ENCODE measurements at regions not wholly inside any gene's neighbourhood (a gene's known extent, or its start where the extent isn't known, plus 50 kb on each side); places are given as distances from the start of the nearest gene placed in this dataset.

DNA sequence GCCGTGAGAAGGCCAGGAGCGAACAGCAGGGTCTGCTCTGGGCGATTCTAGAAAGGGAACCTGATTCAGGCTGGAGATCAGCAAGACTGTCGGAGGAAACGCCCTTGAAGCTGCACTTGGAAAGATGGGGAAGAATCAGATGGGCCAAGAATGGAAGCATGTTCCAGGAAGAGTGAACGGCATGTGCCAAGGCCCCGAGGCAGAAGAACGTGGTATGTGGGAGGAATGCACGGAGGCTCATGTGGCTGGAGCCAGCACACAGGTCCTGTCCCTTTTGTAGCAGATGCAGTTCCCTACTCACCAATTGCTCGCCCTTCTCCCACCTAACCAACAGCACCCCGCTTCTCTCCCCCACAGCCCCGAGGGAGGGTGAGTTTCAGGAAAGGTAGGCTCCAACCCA, 180.6 kb downstream of the TFAP2C start:
- no peaks in the 10 kb centered on the region for H3K4me1 ChIP-seq (ENCODE audit: control insufficient read depth, insufficient read depth, low read length)
- no peak overlapping the region for H3K9ac ChIP-seq (ENCODE audit: extremely low read depth, low read length, poor library complexity, severe bottlenecking)
- Mint-ChIP-seq H3K4me1 (peaks cover 31% of the 10 kb centered on the region), H3K4me3 (no peak overlapping the region), H3K27ac (no peak overlapping the region), H3K9me3 (peaks cover 6% of the 10 kb centered on the region), H3K27me3 (ENCODE audit: insufficient read depth) (peaks cover 75% of the 10 kb centered on the region), H3K36me3 (ENCODE audit: low read depth) (no peaks in the 10 kb centered on the region)
- H3K27ac ChIP-seq (ENCODE audit: low read depth, low read length): no peak overlapping the region
- no peaks in the 10 kb centered on the region for H3K36me3 ChIP-seq (ENCODE audit: control insufficient read depth, insufficient read depth, low read length)
- no peak for TF ChIP-seq CTCF (conservative IDR thresholded peaks at IDR 0.05)
- peaks cover 10% of the 10 kb centered on the region for H3K9me3 ChIP-seq (ENCODE audit: control insufficient read depth, low read length)
- 94 to 96% methylated on average over 9 to 12 of the region's 12 CpGs for WGBS, 2 experiments (ENCODE audit: insufficient coverage in 1 of 2, insufficient read length in 1 of 2)
- no peak overlapping the region for H3K4me3 ChIP-seq (ENCODE audit: low read length)
- peaks cover 61% of the 10 kb centered on the region for H3K27me3 ChIP-seq (ENCODE audit: control insufficient read depth, insufficient read depth, low read length, poor library complexity, severe bottlenecking)
- no peak for DNase-seq

- Mint-ChIP-seq H3K36me3 (ENCODE audit: low read depth) (no peaks in the 10 kb centered on the region), H3K27me3 (ENCODE audit: insufficient read depth) (peaks cover 76% of the 10 kb centered on the region), H3K9me3 (peaks cover 6% of the 10 kb centered on the region), H3K4me1 (peaks cover 31% of the 10 kb centered on the region), H3K27ac (no peak overlapping the region), H3K4me3 (no peak overlapping the region)
- H3K27ac ChIP-seq (ENCODE audit: low read depth, low read length): no peak overlapping the region
- DNase-seq: no peak
- no peak for TF ChIP-seq CTCF (conservative IDR thresholded peaks at IDR 0.05)
- H3K9ac ChIP-seq (ENCODE audit: extremely low read depth, low read length, poor library complexity, severe bottlenecking): no peak overlapping the region
- H3K9me3 ChIP-seq (ENCODE audit: control insufficient read depth, low read length): peaks cover 10% of the 10 kb centered on the region
- H3K27me3 ChIP-seq (ENCODE audit: control insufficient read depth, insufficient read depth, low read length, poor library complexity, severe bottlenecking): peaks cover 61% of the 10 kb centered on the region
- no peak overlapping the region for H3K4me3 ChIP-seq (ENCODE audit: low read length)
- no peaks in the 10 kb centered on the region for H3K4me1 ChIP-seq (ENCODE audit: control insufficient read depth, insufficient read depth, low read length)
- 88 to 96% methylated on average over 4 to 6 of the region's 6 CpGs for WGBS, 2 experiments (ENCODE audit: insufficient coverage in 1 of 2, insufficient read length in 1 of 2)
- H3K36me3 ChIP-seq (ENCODE audit: control insufficient read depth, insufficient read depth, low read length): no peaks in the 10 kb centered on the region
Measured at GRCh38 chr20:56810141-56810540, 181.0 kb downstream of the TFAP2C start.

DNA sequence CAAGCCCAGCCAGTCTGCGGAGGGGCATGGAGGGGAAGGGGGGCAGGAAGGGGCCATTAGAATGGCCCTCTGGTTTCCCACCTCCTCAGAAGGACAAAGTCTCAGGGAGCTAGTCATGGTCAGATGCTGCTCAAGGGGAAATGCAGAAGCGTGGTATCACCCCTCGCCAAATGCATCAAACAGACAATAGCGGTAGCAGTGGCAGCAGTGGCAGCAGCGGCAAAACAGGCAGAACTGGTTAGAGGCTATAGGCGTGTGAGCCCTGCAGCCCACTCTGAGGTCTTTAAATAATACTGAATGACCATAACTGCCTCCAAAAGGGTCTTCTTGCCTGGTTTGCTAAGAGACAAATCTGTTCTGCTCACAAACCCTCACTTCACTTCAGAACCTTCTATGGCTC, 186.7 kb downstream of the TFAP2C start:
- H3K9ac ChIP-seq (ENCODE audit: extremely low read depth, low read length, poor library complexity, severe bottlenecking): no peak overlapping the region
- 90 to 94% methylated on average over 4 to 6 of the region's 6 CpGs for WGBS, 2 experiments (ENCODE audit: insufficient coverage in 1 of 2, insufficient read length in 1 of 2)
- H3K27me3 ChIP-seq (ENCODE audit: control insufficient read depth, insufficient read depth, low read length, poor library complexity, severe bottlenecking): peaks cover 28% of the 10 kb centered on the region

More for the DNA sequence above, 186.7 kb downstream of the TFAP2C start:
- Mint-ChIP-seq H3K27me3 (ENCODE audit: insufficient read depth) (peaks cover 49% of the 10 kb centered on the region), H3K36me3 (ENCODE audit: low read depth) (no peaks in the 10 kb centered on the region), H3K4me3 (no peak overlapping the region), H3K27ac (no peak overlapping the region), H3K4me1 (peaks cover 8% of the 10 kb centered on the region), H3K9me3 (peaks cover 6% of the 10 kb centered on the region)
- peak; percentile 48 for DNase-seq
- Histone ChIP-seq H3K36me3 (ENCODE audit: control insufficient read depth, insufficient read depth, low read length) (no peaks in the 10 kb centered on the region), H3K4me3 (ENCODE audit: low read length) (no peak overlapping the region), H3K4me1 (ENCODE audit: control insufficient read depth, insufficient read depth, low read length) (no peaks in the 10 kb centered on the region), H3K27ac (ENCODE audit: low read depth, low read length) (peak overlapping the region; percentile 57), H3K9me3 (ENCODE audit: control insufficient read depth, low read length) (peaks cover 10% of the 10 kb centered on the region)
- TF ChIP-seq CTCF (conservative IDR thresholded peaks at IDR 0.05): no peak

Data from endodermal cell (in vitro differentiated cells).